Epidermal melanocyte (primary cell): ENCODE measurements at regions not wholly inside any gene's neighbourhood (a gene's known extent, or its start where the extent isn't known, plus 50 kb on each side); places are given as distances from the start of the nearest gene placed in this dataset.

Experiments used
- DNase-seq: peaks from one replicate; pipeline ENCODE4 v3.0.0; 2011; ENCODE audit warnings: low spot score; ENCODE audit not compliant: insufficient read length

DNA sequence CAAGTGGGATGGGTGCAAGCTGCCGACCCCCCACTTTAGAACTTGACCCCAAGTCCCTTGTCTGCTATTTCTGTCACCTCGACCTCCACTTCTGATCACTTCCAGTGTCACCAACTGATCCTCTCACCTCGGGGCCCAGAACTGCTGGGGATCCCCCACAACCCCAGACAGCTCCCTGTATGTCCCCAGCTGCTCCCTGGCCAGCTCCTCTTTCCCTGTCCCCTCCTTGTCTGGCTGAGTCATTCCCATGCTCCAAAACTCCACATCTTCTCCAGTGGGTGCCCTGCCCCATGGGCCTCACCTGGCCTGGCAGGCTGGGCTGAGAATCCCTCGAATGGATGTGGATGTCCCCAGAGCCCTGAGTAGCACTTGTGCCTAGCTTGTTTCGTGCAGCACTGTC lies 154.3 kb upstream of the PCBD1 start:
- no peak for DNase-seq

DNA sequence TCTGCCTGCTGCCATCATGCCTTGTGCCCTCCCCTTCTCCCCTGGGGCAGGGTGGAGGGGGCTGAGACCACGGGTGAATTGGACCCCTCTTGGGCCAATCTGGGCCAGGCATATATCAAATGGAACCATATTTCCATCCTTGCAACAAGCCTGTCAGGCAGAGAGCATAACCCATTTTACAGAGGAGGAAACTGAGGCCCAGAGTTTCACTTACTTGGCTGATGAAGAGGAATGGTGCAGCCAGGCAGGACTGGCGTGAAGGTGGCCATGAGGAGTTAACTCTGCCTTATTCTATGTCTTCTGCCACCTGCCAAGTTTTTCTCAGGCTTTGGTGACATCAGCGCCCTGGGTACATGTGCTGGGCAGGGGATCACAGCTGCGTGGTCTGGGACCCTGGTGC lies 155.5 kb upstream of the PCBD1 start:
- DNase-seq: no peak

DNA sequence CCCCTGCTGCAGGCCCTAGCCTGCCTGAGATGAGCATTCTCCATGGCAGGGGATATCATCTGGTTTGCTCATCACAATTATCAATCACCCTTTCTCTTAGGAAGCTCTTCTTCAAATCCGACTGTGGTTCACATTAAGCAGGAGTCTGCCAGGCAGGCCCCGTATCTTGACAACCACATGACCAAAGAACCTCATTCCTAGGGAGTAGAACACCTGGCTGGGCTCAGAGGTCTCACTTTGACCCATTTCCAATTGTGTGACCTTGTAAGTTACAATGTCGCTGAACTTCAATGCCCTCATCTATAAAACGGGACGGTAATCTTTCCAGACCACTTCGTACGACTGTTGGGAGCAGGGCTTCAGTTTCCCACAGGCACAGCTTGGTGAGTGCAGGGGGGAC lies 156.4 kb upstream of the PCBD1 start:
- DNase-seq: no peak

DNA sequence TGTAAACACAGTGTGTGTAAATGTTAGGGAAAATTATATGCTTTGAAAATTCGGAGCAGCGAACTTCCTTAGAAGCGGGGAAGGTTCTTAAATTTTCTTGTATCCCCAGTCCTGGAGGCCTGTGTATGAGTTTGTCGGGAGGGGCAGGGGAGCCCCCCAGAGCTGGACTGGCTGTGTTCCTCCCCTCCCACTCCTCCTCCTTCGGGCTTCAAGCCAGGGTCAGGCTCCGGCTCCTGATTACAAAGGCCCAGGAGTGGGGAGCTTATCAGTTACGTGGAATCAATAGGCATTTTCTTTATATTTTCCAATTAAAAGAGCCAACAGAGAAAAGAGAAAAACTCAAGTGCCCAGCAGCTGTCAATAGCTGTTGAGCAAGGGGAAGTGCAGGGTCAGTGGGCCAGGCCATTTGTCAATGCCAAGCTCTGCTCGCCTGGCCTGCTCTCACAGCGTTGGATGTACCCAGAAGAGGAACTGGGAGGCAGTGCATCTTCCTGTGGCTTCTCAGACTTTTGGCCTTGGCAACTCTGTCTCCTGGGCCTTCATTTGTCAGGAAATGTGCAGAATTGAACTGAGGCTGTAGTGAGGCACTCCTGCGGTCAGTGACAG lies 156.9 kb upstream of the PCBD1 start:
- DNase-seq: no peak

DNA sequence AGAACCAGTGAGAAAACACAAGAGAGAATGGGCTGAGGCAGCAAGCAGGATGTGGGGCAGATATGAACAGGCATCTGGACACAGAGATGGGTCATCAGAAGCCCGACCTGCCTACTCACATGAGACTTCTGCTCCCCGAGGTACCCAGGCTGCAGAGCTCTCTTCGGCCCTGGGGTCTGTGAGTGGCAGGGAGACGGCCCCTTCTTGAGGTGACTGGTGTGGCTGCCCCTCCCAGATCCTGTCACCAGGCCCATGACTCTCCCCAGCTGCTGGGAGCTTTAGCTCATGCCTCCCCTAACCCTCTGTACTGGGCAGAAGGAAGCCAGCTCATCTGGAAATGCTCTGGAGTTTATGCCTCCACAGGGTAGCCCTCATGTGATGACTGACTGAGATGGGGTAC lies 157.6 kb upstream of the PCBD1 start:
- no peak for DNase-seq

DNA sequence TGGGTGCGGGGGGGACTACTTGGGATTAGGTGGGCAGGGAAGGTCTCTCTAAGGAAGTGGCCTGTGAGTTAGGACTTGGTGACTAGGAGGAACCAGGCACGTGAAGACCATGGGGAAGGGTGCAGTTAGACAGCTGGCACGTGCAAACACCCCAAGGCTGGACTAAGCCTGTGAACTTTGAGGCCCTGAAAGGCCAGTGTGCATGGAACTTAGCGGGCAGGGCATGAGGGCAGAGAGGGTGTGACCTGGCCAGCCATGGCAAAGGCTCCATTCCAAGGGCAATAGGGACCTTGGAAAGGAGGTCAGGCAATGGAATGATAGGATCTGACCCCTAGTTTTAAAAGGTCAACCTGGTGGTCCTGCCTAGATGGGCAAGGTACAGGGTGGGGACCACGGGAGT lies 158.4 kb upstream of the PCBD1 start:
- DNase-seq: no peak

DNA sequence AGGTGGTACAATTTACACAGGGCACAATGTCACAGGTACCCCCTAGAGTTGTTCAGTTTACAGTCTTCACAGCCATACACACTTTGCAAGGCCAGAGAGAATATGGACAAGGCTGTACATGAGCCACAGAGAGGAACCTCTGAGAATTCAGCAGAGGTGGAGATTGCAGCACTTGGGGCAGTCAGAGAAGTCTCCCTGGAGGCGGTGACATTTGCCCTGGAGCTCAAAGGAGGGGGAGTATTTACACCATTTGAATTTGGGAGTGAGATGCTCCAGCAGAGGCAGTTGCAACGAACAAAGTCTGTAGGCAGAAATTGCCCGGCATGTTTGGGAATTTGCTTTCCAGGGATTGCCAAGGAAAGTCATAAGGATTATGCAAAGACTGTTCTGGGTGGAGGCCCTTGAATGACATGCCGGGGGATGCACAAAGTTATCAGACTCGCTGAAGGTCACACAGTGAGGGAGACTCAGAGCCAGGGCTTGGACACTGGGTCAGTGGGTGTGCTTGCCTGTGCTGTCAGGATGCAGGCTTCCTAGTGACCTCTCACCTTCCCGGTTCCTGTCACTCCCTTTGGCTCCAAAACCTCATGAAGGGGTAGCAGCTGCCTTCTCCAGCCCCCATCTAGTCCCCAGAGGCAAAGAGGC lies 160.7 kb upstream of the PCBD1 start:
- DNase-seq: no peak

DNA sequence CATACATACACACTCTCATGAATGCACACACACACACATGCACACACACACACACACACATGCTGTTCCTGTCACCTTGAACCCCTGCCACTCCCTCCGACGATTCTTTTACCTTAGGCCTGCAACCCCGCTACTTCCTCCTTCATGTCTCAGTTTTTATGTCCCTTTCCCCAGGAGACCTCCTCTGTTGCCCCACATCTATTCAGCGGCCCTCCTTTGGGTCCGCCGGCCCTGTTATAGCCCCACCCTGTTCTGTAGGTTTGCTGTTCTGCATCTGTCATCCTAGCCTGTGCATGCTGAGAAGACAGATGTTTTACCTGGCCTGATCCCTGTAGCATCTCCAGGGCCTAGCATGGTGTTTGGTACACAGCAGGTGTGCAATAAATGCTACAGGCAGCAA lies 161.6 kb upstream of the PCBD1 start:
- DNase-seq: no peak

DNA sequence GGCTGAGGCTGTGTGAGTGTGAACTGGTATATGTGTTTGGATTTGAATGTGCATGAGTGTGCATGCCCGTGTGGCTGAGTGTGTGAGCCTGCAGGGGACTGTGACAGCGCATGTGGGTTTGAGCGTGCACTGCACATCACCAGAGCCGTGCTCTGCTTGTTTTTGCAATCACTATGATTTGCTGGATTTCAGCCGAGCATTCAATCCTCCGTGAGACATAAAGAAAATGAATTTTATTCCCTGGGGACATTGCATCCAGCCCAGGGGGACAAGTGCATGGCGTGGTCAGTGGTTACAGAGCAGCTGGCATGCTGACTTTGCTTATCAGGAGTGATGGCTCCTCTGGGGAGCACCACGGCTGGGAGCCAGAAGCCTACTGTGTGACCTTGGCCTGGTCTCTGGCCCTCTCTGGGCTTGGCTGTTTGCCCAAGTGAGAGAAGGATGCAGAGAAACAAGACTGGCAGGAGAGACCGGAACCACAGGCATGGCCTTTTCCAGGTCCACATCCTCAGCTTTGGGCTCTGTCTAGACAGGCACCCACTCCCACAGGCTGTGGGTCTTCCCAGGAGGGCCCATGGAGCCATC lies 160.2 kb upstream of the UNC5B start:
- no peak for DNase-seq

DNA sequence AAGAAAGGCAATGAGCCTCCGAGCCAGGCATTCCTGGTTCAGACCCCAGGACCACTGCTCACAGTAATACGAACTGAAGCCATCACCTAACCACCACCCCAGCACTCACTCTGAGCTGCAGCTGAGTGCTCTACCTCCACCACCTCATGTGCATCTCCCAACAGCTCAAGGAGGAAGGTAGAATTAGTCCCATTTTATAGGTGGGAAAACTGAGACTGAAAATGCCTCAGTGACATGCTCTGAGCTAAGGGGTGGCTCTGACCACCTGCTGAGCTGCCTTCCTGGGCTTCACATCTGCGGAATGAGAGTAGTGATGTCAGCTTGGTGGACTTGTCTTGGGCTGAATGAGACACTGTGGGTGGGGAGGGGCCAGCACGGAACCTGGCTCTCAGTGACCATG lies 159.7 kb upstream of the UNC5B start:
- DNase-seq: no peak

DNA sequence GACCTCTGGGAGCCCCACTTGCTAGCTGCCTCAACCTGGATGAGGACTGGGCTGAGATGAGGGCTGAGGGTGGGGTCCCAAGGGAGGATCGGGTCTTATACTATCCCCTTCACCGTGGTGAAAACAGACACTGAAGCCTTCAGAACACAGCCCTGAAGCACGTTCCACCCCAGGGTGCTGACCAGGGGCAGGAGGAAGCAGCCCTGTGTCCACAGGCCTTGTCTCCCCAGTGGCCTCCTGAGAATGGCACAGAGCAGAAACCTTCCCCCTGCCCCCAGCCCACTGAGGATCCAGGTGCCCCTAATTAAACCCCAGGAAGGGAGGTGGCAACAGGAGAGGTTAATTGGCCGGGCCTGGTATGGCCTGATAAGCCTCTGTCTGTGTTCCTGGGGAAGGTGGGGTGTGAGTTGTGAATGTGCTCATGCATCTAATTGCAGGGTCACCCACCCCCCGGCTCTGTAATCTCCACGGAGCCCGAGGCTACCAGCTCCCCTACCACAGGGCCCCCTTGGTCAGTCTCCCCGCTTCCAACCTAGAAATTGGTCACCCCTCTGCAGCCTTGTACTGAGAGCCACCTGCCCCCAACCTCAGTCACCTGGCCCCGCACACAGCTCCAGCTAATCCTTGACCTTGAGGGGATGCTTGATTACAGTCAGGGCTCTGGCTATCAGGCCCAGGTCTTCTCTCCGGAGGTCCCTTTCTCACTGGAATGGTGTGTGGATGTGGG lies 159.0 kb upstream of the UNC5B start:
- no peak for DNase-seq

DNA sequence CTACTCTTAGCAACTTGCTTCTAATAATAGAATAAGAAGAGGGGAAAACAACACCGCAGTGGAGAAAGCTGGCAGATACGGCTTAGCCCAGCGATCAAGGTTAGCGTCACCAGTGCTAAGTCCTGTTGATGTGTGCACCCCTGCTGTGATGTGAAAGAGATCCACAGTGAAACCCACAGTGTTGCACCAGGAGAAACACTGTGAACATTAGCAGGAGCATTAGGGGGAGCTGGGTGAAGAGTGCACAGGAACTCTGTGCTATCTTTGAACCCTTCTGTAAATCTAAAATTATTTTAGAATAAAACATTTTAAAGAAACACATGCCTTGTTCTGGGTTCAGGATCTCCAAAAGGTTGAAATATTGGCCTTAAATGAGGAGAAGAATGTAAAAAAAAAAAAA lies 154.1 kb upstream of the UNC5B start:
- DNase-seq: no peak

DNA sequence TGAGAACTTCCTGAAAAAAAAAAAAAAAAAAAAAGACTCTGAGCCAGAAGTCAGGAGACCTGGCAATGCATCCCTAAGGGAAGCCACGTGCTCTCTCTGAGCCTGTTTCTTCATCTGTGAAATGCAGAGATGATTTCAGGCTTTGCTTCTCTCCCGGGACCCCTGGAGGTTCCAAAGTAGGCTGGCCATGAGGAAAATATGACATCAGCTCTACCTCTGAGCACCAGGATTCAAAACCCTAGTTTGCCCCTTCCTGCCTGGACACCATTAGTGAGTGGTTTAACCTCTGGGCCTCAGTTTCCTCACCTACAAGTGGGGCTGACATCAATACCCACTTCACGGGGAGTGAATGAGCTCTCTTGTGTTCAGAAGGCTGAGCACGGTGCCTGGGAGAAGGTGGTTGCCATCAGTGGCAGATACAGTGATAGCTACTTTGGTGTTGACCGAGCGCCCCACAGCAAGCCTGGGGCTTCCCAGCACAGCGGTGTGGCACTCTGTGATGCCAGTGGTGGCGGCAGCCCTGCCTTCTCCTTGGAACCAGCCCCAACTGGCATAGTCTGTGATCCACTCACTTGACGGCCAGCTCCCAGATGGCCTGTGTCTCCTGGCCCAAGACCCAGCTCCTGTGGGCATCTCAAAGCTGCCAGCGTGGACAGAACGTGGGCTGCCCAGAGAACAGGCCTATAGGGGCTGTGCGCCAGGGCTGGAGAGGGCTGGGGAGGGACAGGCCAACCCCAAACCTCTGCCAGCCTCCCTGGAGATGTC lies 153.1 kb upstream of the UNC5B start:
- no peak for DNase-seq

DNA sequence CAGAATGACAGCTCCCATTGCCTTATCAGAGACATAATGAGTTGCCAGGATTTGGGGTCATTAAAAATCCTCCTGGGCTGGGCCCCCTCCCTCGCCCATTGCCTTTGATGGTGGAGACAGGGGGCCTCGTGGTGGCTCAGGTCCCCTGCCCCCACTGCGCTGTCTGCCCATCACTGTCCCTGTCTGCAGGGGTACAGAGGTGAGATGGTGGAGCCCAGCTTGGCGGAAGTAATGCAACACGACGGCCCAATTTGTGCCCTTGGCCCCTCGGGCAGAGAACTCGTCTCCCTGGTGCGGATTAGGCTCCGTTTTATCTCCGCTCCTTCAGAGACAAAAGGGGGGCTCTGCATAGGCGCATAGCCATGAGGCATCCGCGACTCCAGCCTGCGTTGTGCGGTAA lies 152.4 kb upstream of the UNC5B start:
- no peak for DNase-seq

DNA sequence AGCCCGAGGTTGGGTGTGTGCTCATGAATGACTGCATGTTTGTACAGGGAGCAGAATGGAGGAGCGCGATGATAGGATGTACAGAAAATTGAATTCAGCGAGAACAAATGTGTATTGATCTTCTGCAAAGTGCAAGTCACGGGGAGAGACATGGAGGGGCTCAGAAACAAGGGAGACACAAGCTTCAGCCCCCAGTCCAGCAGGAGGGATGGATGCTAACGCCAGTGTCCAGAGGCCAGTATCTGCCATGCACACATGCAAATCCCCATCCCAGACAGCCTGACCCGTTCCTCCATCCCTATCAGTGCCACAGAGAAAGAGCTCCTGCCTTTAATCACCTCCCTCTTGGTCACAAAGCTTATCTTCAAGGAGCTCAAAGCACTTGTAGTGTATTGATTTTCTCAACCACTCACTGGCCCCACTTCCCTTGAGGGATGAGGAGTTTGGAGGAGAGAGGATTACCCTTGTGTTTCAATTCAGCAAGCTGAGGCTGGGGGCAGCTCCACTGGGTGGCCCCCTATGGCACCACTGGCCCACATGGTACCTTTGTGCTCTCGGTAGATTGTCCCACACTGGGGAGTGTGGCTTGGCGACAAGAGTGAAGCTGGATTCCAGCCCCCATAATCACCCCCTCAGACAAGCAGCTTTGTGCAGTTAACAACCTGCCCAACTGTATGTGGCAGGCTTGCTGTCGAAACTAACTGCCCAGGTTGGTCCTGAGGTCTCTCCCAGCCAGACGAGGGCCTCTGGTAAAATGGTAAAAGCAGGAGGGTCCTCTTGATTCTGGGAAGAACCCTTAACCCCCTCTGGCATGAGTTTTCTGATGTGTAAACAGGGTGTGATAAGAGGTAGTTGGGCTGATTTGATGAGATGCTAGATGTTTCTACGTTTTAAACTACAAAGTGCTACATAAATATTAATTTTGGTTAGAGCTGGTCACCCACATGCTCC lies 151.6 kb upstream of the UNC5B start:
- DNase-seq: no peak

DNA sequence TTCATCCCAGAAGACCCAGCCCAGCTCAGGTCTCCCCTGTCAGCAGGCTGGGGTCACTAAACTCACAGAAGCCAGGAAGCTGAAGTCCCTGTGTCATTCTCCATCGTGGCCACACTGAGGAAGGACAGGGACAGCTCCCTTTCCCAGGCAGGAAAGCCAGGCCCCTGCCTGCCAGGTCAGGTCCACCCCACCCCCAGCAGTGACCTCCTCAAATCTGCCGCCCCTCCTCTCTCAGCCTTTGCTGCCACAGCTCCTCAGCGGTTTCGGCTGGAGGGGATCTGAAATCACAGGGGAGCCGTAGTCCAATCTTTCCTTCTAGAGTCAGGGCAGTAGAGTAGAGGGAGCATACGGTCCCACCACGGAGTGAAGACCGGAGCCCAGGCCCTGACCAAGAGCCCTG lies 150.9 kb upstream of the UNC5B start:
- DNase-seq: no peak

DNA sequence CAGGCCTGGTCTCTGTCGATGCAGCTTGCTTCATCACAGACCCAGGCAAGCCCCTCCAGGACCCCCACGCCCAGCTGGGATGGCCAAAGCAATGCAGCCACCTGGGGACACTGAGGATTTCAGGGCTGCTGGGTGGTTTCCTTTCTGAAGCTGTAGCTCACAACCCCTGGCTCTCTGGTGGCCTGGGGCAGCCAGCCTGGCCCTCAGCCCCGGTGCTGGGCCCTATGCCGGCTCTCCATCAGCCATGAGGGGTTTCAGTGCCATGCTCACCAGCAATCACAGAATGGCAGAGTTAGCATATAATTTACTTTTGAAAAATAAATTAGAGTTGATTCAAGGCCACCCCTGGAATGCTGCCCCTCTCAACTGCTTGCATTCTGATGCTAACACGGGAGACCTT lies 150.2 kb upstream of the UNC5B start:
- no peak for DNase-seq

DNA sequence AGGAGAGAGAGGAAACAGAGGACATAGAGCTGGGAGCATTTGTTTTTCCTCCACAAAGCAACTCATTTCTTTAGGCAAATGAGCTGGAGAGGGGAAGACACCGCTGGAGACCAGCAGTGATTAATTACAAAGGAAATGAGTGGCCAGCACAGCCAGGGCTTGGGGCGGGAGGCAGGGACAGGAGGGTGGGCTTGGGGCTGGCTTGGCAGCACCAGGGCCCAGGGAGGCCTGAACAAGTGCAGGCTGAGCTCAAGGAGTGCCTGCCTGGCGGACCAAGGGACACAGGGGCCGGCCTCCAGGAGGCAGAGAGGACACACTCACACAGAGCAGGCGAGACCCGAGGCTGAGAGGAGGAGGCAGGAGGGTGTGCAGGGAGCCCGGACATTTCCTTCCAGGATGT lies 149.0 kb upstream of the UNC5B start:
- DNase-seq: no peak

DNA sequence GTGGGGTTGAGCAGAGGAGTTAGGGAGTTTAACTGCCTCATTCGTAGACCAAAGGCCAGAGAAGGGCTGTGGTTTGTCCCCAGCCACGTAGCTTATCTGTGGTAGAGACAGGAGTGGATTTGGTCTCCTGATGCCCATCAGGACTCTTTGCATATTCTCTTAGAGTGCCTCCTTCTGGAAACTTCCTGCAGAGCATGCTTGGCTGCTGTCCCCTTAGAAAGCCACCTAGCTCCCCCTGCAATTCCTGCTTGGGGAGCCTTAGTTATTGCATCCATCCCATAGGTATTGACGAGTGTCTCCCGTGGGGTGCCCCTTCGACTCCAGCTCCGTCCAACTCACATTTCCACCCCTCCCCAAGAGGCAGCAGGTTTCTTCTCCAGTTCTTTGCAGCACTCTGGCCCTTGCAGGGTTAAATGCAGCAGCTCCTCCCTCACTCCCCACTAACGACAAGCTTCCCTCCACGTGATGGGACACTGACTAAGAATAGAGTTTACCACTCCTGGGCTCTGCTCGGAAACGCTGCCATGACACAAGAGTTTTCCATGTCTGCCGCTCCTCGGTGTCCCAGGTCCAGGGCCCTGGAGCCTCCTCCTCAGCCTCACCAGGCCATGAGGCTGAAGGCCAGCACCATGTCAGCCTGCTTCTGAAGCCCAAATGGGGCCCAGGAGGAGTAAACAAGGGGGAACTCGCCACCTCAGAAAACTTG lies 147.8 kb upstream of the UNC5B start:
- no peak for DNase-seq

DNA sequence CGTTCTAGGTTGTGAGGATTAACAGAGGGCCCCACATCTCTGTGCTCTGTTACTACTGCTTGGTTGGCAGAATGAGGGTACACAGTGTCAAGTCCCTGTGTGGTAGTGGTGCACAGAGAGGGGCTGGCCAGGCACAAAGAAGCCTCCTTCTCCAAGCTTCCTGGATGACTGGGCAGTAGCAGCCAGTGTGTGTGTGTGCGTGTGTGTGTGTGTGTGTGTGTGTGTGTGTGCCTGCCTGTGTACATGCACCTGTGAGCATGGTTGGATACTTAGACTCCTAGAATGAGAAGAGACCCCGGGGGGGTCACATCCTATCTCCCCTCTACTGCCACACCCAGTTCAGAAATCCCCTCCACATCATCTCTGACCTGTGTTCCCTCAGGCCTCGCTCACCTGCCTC lies 146.7 kb upstream of the UNC5B start:
- no peak for DNase-seq
